Upper lobe of right lung (tissue), 1 donor: ENCODE measurements at regions not wholly inside any gene's neighbourhood (a gene's known extent, or its start where the extent isn't known, plus 50 kb on each side); places are given as distances from the start of the nearest gene placed in this dataset.

Experiments
- ATAC-seq: fragments of 200-7000 bp; cut with Tn5 transposase; one replicate; pipeline ENCODE4 v1.9.1; 2020; ENCODE audit warnings: mild to moderate bottlenecking, moderate library complexity
- DNase-seq: peaks from one replicate; pipeline ENCODE4 v3.0.0-alpha.2; 2020
- H3K27ac ChIP-seq: fragments of 200-600 bp; one replicate; pipeline ENCODE4 v1.8.0; 2022
- H3K27me3 ChIP-seq: fragments of 200-600 bp; one replicate; pipeline ENCODE4 v1.8.0; 2022; ENCODE audit warnings: mild to moderate bottlenecking
- H3K36me3 ChIP-seq: fragments of 200-600 bp; one replicate; pipeline ENCODE4 v1.8.0; 2022
- H3K4me1 ChIP-seq: fragments of 200-600 bp; one replicate; pipeline ENCODE4 v1.8.0; 2022
- H3K4me3 ChIP-seq: fragments of 200-600 bp; one replicate; pipeline ENCODE4 v1.8.0; 2022; ENCODE audit warnings: mild to moderate bottlenecking
- H3K9me3 ChIP-seq: fragments of 200-600 bp; one replicate; pipeline ENCODE4 v1.8.0; 2022
- CTCF ChIP-seq: fragments of 200-600 bp; IDR thresholded peaks from one replicate; pipeline ENCODE4 v1.8.0; 2022; ENCODE audit warnings: antibody characterized with exemption
- intact Hi-C: fragments of 100-400 bp; cut with DNase I; formaldehyde crosslinking; loops from one replicate; pipeline ENCODE4 v1.11.0; 2022
- donor health status: DM: no; HTN: yes; CAD: no; lungs with severe emphysema.

DNA sequence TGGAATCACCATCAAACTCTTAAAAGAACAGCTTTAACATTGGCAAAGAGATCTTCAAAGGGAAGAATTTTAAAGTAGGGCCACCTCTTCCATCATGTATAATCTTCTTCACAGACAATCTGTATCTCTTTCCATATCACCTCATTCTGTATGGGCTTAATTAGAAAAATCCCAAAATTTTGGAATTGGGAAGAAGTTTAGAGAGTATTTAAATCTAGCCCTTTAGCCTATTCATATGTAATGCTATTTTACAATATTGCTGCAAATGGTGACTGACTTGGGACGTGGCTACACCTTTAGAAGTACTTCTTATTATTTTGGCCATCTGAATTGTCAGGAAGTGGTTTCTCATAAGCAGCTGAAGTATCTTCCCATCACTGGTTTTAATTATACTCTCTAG, 474.3 kb downstream of the RFPL4B start:
- Histone ChIP-seq H3K4me1 (no peaks in the 10 kb centered on the region), H3K36me3 (no peaks in the 10 kb centered on the region), H3K4me3 (no peak overlapping the region), H3K9me3 (no peaks in the 10 kb centered on the region), H3K27me3 (no peaks in the 10 kb centered on the region), H3K27ac (no peak overlapping the region)
- intact Hi-C loops, result no loop called here
- no peak for TF ChIP-seq CTCF
- ATAC-seq (no peak), DNase-seq (no peak)

DNA sequence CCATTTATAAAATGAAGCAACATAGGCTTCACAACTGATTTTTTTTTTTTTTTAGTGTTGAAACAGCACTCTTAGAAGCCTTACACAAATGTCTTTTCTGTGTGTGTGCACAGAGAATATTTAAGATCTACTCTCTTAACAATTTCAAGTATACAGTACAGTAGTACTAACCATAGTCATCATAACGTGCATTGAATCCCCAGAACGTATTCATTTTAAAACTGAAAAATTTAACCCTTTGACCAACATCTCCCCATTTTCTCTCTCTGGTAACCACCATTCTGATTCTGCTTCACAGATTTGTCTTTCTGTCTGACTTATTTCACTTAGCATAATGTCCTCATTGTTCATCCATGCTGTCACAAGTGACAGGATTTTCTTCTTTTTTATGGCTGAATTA, 475.6 kb downstream of the RFPL4B start:
- H3K27me3 ChIP-seq, result no peaks in the 10 kb centered on the region
- no peak for TF ChIP-seq CTCF
- ATAC-seq (no peak), DNase-seq (no peak)
- H3K4me3 ChIP-seq, result no peak overlapping the region
- no peaks in the 10 kb centered on the region for H3K36me3 ChIP-seq
- H3K27ac ChIP-seq, result no peak overlapping the region
- H3K4me1 ChIP-seq, result no peaks in the 10 kb centered on the region
- intact Hi-C loops, result no loop called here
- no peaks in the 10 kb centered on the region for H3K9me3 ChIP-seq

DNA sequence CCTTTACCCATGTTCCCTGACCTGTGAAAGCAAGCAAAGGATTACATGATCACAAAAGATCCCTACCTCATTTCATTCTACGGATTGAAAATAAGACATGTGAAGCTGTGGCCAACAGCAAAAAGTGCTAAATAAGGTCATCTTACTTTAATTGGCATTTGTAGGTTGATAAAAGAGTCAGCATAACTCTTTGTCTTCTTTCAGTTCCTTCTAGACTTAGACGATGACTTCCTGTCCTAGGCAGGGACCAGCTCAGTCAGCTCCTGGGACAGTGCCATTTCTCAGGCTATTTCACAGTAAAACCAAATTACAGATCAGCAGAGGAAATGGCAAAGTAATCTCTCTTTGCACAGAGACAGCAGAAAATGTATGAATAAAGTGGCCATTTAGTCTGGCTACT, 480.7 kb downstream of the RFPL4B start:
- no peak for TF ChIP-seq CTCF
- Histone ChIP-seq H3K27me3 (no peaks in the 10 kb centered on the region), H3K36me3 (no peaks in the 10 kb centered on the region), H3K9me3 (no peaks in the 10 kb centered on the region), H3K4me1 (no peaks in the 10 kb centered on the region), H3K4me3 (no peak overlapping the region), H3K27ac (no peak overlapping the region)
- DNase-seq (no peak), ATAC-seq (peak; percentile 50)
- intact Hi-C loops, result no loop called here

DNA sequence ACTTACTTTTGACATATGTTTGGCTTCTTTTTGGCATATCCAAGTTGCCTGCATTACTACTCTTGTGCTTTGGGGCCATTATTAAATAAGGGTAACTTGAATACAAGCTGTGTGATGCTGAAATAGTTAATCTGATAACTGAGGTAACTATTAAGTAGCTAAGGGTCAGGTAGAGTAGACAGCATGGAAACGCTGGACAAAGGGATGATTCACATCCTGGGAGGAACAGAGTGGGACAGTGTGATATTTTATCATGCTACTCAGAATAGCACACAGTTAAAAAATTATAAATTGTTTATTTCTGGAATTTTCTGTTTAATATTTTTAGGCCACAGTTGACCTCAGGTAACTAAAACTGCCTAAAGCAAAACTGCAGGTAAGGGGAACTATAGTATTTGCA, 483.9 kb downstream of the RFPL4B start:
- no peak for TF ChIP-seq CTCF
- no peak overlapping the region for H3K27ac ChIP-seq
- H3K9me3 ChIP-seq, result no peaks in the 10 kb centered on the region
- no peaks in the 10 kb centered on the region for H3K36me3 ChIP-seq
- intact Hi-C loops, result no loop called here
- ATAC-seq (no peak), DNase-seq (no peak)
- H3K27me3 ChIP-seq, result no peaks in the 10 kb centered on the region
- no peak overlapping the region for H3K4me3 ChIP-seq
- H3K4me1 ChIP-seq, result no peaks in the 10 kb centered on the region

GRCh38 chr6:112833581-112834131, 486.5 kb downstream of the RFPL4B start:
- TF ChIP-seq CTCF, result no peak
- intact Hi-C loops, result no loop called here
- Histone ChIP-seq H3K9me3 (no peaks in the 10 kb centered on the region), H3K4me3 (no peak overlapping the region), H3K27me3 (no peaks in the 10 kb centered on the region), H3K36me3 (no peaks in the 10 kb centered on the region), H3K27ac (no peak overlapping the region), H3K4me1 (no peaks in the 10 kb centered on the region)
- ATAC-seq, result no peak
- no peak for DNase-seq

DNA sequence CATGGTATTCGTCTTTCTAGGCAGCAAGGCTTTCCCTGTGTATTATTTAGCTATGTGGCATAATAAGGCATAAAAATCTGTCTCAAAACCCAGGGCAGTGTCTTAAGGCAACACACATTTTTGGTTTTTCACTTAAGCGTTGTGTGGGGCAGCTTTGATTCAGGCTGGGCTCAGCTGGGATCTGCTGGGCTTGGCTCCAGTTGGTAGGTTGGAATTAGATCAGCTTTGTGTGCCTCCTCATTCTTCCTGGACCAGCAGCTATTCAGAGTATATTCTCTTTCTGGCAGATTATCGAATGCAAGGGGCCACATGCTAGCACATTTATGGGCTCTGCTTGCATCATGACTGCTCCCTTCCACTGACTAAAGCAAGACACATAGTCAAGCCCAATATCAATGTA, 487.9 kb downstream of the RFPL4B start:
- Histone ChIP-seq H3K4me1 (peaks cover 2% of the 10 kb centered on the region), H3K4me3 (no peak overlapping the region), H3K27me3 (no peaks in the 10 kb centered on the region), H3K36me3 (no peaks in the 10 kb centered on the region), H3K9me3 (no peaks in the 10 kb centered on the region), H3K27ac (no peak overlapping the region)
- no peak for TF ChIP-seq CTCF
- intact Hi-C loops, result no loop called here
- ATAC-seq, result no peak
- DNase-seq, result no peak
